ENCODE measurements at regions not wholly inside any gene's neighbourhood (a gene's known extent, or its start where the extent isn't known, plus 50 kb on each side); places are given as distances from the start of the nearest gene placed in this dataset.
"Not testable (repeated sequence)": the region's sequence is repeated elsewhere in the genome, so short reads cannot be mapped to it uniquely, and the experiment has no call there.

DNA sequence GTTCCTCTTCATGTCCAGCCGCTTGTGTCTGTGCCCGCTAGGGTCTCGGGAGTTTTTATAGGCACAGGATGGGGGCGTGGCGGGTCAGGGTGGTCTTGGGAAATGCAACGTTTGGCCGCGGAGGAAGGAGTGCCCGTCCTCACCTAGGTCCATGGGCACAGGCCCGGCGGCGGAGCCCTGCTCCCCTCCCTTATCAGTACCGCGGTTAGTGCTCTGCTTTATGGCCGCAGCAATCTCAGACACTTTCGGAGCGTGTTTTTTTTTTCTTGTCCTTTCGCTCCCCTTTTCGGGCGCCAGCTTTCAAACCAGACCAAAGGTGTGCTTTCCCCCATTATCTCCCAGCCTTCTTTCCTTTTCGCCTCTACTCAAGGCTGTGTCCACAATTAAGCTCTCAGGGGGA is 503.9 kb downstream of the PRIM2 start:
- H3K36me3 ChIP-seq (replicated peaks; ENCODE audit: control insufficient read depth, insufficient read depth, low read length); DNase-seq: not testable (repeated sequence)
- Histone ChIP-seq H3K27me3 (ENCODE audit: control insufficient read depth, insufficient read depth, low read length) (peaks cover 15% of the 10 kb centered on the region), H3K4me3 (ENCODE audit: insufficient read depth, low read depth, low read length) (peak overlapping the region; percentile 20; the same call in 1 of the 2 replicates)

DNA sequence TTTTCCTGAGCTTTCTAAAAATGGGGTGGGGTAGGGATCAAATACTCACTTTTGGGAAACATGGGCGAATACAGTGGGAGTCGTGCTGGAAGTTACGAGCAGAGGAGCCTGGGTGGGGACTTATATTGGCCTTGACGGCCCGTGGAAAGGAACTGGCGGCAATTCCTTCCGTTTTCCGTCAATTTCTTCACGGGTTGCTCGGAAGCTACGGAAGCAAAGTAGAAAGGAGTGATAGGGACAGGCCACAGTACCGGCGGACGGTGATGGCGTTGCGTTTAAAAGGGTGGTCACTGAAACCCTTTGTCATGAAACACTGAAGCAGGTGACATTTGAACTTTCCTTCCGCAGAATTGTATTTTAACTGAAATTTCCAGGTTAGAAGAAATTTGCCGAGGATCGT is 505.0 kb downstream of the PRIM2 start:
- H3K36me3 ChIP-seq (replicated peaks; ENCODE audit: control insufficient read depth, insufficient read depth, low read length); DNase-seq: not testable (repeated sequence)
- Histone ChIP-seq H3K27me3 (ENCODE audit: control insufficient read depth, insufficient read depth, low read length) (peaks cover 15% of the 10 kb centered on the region), H3K4me3 (ENCODE audit: insufficient read depth, low read depth, low read length) (peak overlapping the region; percentile 28)

DNA sequence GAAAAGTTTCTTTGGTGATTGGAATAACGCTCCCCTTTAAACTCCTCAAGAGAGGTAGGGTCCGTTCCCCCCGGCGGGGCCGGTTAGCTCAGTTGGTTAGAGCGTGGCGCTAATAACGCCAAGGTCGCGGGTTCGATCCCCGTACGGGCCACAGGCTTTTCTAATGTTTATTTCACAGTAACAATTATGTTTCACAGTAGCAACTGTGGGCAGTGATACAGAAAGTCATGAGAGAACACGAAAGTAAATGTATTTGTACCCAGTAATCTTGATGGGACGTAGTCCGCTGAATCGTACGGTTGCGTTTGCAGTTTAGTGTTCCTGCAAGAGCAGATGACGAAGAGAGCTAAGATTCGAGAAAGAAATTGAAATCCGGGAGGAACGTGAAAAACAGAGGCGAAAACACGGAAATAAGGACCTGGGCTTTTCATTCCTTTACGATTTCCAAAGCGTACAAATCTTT is 505.5 kb downstream of the PRIM2 start:
- Histone ChIP-seq H3K36me3 (replicated peaks; ENCODE audit: control insufficient read depth, insufficient read depth, low read length) (no peaks in the 10 kb centered on the region), H3K4me3 (ENCODE audit: insufficient read depth, low read depth, low read length) (peak overlapping the region; percentile 28), H3K27me3 (ENCODE audit: control insufficient read depth, insufficient read depth, low read length) (peaks cover 11% of the 10 kb centered on the region)
- DNase-seq, result peak; percentile 28

GRCh38 chr6:57837622-57838209 is 520.3 kb downstream of the PRIM2 start:
- H3K36me3 ChIP-seq (replicated peaks; ENCODE audit: control insufficient read depth, insufficient read depth, low read length); H3K4me3 ChIP-seq (ENCODE audit: insufficient read depth, low read depth, low read length); DNase-seq; H3K27me3 ChIP-seq (ENCODE audit: control insufficient read depth, insufficient read depth, low read length): not testable (repeated sequence)

GRCh38 chr6:57841551-57841950 is 524.1 kb downstream of the PRIM2 start:
- H3K36me3 ChIP-seq (replicated peaks; ENCODE audit: control insufficient read depth, insufficient read depth, low read length); DNase-seq; H3K4me3 ChIP-seq (ENCODE audit: insufficient read depth, low read depth, low read length); H3K27me3 ChIP-seq (ENCODE audit: control insufficient read depth, insufficient read depth, low read length): not testable (repeated sequence)

DNA sequence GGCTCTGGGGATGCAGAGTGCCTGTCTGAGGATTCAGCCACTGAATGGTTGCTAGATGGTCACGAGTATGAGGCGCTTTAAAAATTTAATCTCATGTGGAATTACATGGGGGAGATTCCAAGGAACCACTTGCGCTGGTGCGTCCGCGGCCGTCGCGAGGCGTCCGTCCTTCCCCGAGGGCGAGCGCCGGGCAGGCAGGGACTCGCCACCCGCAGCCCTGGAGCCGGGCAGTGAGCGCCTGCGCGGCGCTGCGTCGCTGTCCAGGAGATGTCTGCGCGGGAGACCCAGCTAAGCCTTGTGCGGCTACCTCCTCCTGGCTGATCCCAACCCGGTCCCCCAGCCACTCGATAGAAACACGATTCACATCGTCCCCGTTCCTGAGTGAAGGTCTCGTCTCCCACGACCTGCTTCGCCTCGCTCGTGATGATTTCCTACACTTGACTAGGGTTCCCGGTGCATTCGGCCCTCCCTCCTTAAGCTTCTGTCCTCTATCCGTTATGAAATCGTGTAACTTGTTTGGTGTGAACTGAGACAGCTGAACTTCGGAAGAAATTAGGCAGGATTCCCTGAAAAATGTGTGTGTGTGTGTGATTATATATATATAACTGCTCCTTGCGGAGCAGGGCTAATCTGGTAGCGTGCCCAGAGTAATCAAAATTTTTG is 536.4 kb downstream of the PRIM2 start:
- H3K27me3 ChIP-seq (ENCODE audit: control insufficient read depth, insufficient read depth, low read length); H3K36me3 ChIP-seq (replicated peaks; ENCODE audit: control insufficient read depth, insufficient read depth, low read length): not testable (repeated sequence)
- peak; percentile 61 for DNase-seq
- peak overlapping the region; percentile 20; the same call in 1 of the 2 replicates for H3K4me3 ChIP-seq (ENCODE audit: insufficient read depth, low read depth, low read length)

DNA sequence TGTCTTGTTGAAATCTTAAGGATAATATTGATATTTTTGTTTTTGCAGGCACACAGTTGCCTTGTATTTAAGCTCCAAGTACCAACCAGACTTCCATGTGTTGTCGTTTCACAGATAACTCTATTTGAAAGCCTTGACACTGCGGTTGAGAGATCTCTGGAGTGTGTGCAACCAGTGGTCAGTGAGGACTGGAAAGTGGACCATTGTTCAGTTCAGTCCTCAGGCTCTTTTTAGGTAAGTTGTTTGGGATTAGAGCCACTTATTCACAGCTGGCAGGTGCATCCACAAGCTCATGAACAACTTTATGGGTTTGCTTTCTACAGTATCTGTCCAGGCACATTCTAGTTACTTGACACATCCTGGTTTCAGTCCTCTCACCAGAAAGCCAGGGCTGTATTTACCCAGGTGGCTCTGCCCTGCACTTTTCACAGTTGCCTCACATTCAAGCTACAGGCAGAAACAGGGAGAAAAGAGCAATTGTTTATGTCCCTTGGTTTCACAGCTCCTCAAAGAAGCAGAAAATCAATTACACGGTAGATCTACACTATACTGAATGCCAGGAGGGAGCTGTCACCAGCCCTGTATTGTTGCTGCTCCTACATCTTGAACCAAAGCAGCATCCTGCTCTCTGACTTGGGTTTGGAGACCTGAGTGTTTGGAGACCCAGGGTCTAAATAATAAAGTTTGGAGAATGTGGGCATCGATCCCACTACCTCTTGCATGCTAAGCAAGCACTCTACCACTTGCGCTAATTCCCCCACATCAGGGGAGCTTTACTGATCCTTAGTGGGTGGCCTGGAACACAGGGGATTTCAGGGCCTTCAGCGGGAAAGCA is 543.3 kb downstream of the PRIM2 start:
- not testable (repeated sequence) for H3K36me3 ChIP-seq (replicated peaks; ENCODE audit: control insufficient read depth, insufficient read depth, low read length); H3K27me3 ChIP-seq (ENCODE audit: control insufficient read depth, insufficient read depth, low read length); H3K4me3 ChIP-seq (ENCODE audit: insufficient read depth, low read depth, low read length); DNase-seq

DNA sequence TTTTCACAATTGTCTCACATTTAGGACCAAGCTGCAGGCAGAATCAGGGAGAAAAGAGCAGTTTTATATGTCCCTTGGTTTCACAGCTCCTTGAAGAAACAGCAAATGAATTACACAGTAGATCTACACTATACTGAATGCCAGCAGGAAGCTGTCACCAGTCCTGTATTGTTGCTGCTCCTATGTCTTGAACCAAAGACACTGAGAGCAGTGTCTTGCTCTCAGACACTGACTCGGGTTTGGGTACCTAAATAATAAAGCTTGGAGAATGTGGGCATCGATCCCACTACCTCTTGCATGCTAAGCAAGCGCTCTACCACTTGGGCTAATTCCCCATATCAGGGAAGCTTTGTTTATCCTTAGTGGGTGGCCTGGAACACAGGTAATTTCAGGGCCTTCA is 552.7 kb downstream of the PRIM2 start:
- DNase-seq; H3K36me3 ChIP-seq (replicated peaks; ENCODE audit: control insufficient read depth, insufficient read depth, low read length): not testable (repeated sequence)

GRCh38 chr6:57873424-57873823 is 556.0 kb downstream of the PRIM2 start:
- DNase-seq; H3K36me3 ChIP-seq (replicated peaks; ENCODE audit: control insufficient read depth, insufficient read depth, low read length); H3K27me3 ChIP-seq (ENCODE audit: control insufficient read depth, insufficient read depth, low read length); H3K4me3 ChIP-seq (ENCODE audit: insufficient read depth, low read depth, low read length): not testable (repeated sequence)

More for the DNA sequence above, 552.7 kb downstream of the PRIM2 start:
- H3K27me3 ChIP-seq (ENCODE audit: control insufficient read depth, insufficient read depth, low read length); H3K4me3 ChIP-seq (ENCODE audit: insufficient read depth, low read depth, low read length): not testable (repeated sequence)

- not testable (repeated sequence) for H3K27me3 ChIP-seq (ENCODE audit: control insufficient read depth, insufficient read depth, low read length); H3K4me3 ChIP-seq (ENCODE audit: insufficient read depth, low read depth, low read length); DNase-seq; H3K36me3 ChIP-seq (replicated peaks; ENCODE audit: control insufficient read depth, insufficient read depth, low read length)
Observed at GRCh38 chr6:57876659-57877058, 559.2 kb downstream of the PRIM2 start.

DNA sequence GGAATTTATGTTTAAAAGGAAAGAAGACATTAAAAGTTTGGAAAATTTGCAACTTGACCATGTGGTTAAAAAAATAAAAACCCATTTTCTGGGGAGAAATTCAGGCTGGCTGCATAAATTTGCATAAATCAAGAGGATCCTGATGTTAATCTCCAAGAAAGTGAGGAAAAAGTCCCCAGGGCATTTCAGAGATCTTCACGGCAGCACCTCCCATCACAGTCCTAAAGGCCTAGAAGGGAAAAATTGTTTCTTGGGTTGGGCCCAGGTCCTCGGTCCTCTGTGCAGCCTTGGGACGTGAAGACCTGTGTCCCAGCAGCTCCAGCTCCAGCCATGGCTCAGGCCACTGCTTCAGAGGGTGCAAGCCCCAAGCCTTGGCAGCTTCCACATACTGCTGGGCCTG is 560.3 kb downstream of the PRIM2 start:
- not testable (repeated sequence) for DNase-seq; H3K4me3 ChIP-seq (ENCODE audit: insufficient read depth, low read depth, low read length); H3K27me3 ChIP-seq (ENCODE audit: control insufficient read depth, insufficient read depth, low read length); H3K36me3 ChIP-seq (replicated peaks; ENCODE audit: control insufficient read depth, insufficient read depth, low read length)

DNA sequence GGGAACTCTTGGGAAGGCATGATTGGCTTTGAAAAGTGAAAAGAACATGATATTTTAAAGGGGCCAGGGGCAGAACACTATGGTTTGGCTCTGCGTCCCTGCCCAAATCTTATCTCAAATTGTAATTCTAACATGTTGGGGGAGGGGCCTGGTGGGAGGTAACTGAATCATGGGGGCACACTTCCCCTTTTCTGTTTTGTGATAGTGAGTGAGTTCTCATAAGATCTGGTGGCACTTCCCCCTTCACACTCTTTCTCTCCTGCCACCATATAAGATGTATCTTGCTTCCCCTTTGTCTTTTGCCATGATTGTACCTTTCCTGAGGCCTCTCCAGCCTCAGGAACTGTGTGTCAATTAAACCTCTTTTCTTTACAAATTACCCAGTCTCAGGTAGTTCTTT is 561.4 kb downstream of the PRIM2 start:
- not testable (repeated sequence) for H3K27me3 ChIP-seq (ENCODE audit: control insufficient read depth, insufficient read depth, low read length); H3K36me3 ChIP-seq (replicated peaks; ENCODE audit: control insufficient read depth, insufficient read depth, low read length); DNase-seq; H3K4me3 ChIP-seq (ENCODE audit: insufficient read depth, low read depth, low read length)

- H3K36me3 ChIP-seq (replicated peaks; ENCODE audit: control insufficient read depth, insufficient read depth, low read length); DNase-seq; H3K27me3 ChIP-seq (ENCODE audit: control insufficient read depth, insufficient read depth, low read length); H3K4me3 ChIP-seq (ENCODE audit: insufficient read depth, low read depth, low read length): not testable (repeated sequence)
Observed at GRCh38 chr6:57898850-57899249, 581.4 kb downstream of the PRIM2 start.

- not testable (repeated sequence) for H3K36me3 ChIP-seq (replicated peaks; ENCODE audit: control insufficient read depth, insufficient read depth, low read length); H3K27me3 ChIP-seq (ENCODE audit: control insufficient read depth, insufficient read depth, low read length); DNase-seq; H3K4me3 ChIP-seq (ENCODE audit: insufficient read depth, low read depth, low read length)
Observed at GRCh38 chr6:57900687-57901399, 583.4 kb downstream of the PRIM2 start.

All from H7 (cell line).